T-cell (primary cell): ENCODE measurements at regions not wholly inside any gene's neighbourhood (a gene's known extent, or its start where the extent isn't known, plus 50 kb on each side); places are given as distances from the start of the nearest gene placed in this dataset.

Experiments
- ATAC-seq, 4 experiments: fragments of 200-7000 bp in 3 of 4; fragments of 150-1000 bp in 1 of 4; cut with Tn5 transposase; replicated peaks in 1 of 4; 1 replicate in 3 of 4; 2 replicates in 1 of 4; pipeline ENCODE4 v1.10.0; 2021; ENCODE audit warnings: moderate library complexity in 3 of 4, mild to moderate bottlenecking in 2 of 4, moderate number of reproducible peaks in 1 of 4
- CTCF ChIA-PET, 2 donors: fragments of 300-600 bp; sonication (Branson Sonifier 250); formaldehyde crosslinking; loops; one replicate each; lab custom pipeline; 2022; ENCODE audit warnings: antibody characterized with exemption in 2 of 2; lab: Charles Lee
- POLR2A ChIA-PET, 2 donors: fragments of 300-600 bp; sonication (Branson Sonifier 250); formaldehyde crosslinking; loops; one replicate each; lab custom pipeline; 2022; ENCODE audit warnings: antibody characterized with exemption in 2 of 2; lab: Charles Lee
- DNase-seq, 35 experiments: peaks; one replicate each; pipeline versions ENCODE4 v3.0.0 to v3.0.0-alpha.2; 2013 to 2023
- H3K27ac ChIP-seq: one replicate; pipeline ENCODE4 v1.5.1; 2013; ENCODE audit warnings: low read length
- H3K27me3 ChIP-seq, 2 experiments: replicated peaks in 1 of 2; 1 replicate in 1 of 2; 2 replicates in 1 of 2; pipeline versions ENCODE4 v1.6.1 to v1.7.0; 2013; ENCODE audit warnings: low read length in 1 of 2, mixed read lengths in 1 of 2; ENCODE audit not compliant: control insufficient read depth in 2 of 2, insufficient read depth in 2 of 2; ENCODE audit errors: extremely low read depth in 1 of 2
- H3K36me3 ChIP-seq, 2 donors: 1 replicate in 1 of 2; 2 replicates in 1 of 2; pipeline versions ENCODE4 v1.6.1 to v1.7.0; 2013; ENCODE audit warnings: low read length in 1 of 2; ENCODE audit not compliant: control insufficient read depth in 2 of 2, insufficient read depth in 1 of 2; ENCODE audit errors: extremely low read depth in 1 of 2
- H3K4me1 ChIP-seq, 2 experiments: 1 replicate in 1 of 2; 2 replicates in 1 of 2; pipeline versions ENCODE4 v1.6.1 to v1.7.0; 2013; ENCODE audit warnings: low read length in 2 of 2, mixed read lengths in 1 of 2; ENCODE audit not compliant: insufficient read depth in 2 of 2, control insufficient read depth in 1 of 2; ENCODE audit errors: extremely low read depth in 1 of 2
- H3K4me3 ChIP-seq, 2 donors: 1 replicate in 1 of 2; 2 replicates in 1 of 2; pipeline versions ENCODE4 v1.5.1 to v1.7.0; 2013; ENCODE audit warnings: mild to moderate bottlenecking in 2 of 2, low read length in 1 of 2, moderate library complexity in 1 of 2; ENCODE audit not compliant: control insufficient read depth in 1 of 2; ENCODE audit errors: extremely low read depth in 1 of 2
- H3K9me3 ChIP-seq: 2 replicates; pipeline ENCODE4 v1.7.0; 2013
- H3K27ac Mint-ChIP-seq, 2 donors: one replicate each; pipeline ENCODE4 v1.8.0; 2020 to 2021; ENCODE audit warnings: mild to moderate bottlenecking in 2 of 2, mixed read lengths in 2 of 2
- H3K27me3 Mint-ChIP-seq, 2 donors: one replicate each; pipeline ENCODE4 v1.8.0; 2021 to 2022; ENCODE audit warnings: mixed read lengths in 2 of 2
- H3K36me3 Mint-ChIP-seq: one replicate; pipeline ENCODE4 v1.8.0; 2021; ENCODE audit warnings: mixed read lengths
- H3K4me1 Mint-ChIP-seq, 3 donors: one replicate each; pipeline ENCODE4 v1.8.0; 2020 to 2022; ENCODE audit warnings: mixed read lengths in 3 of 3, mild to moderate bottlenecking in 1 of 3
- H3K4me3 Mint-ChIP-seq, 3 donors: one replicate each; pipeline ENCODE4 v1.8.0; 2020 to 2022; ENCODE audit warnings: mild to moderate bottlenecking in 3 of 3, mixed read lengths in 3 of 3, moderate library complexity in 3 of 3
- H3K9me3 Mint-ChIP-seq, 3 donors: one replicate each; pipeline ENCODE4 v1.8.0; 2020 to 2022; ENCODE audit warnings: mixed read lengths in 3 of 3
- WGBS: methylation state at CpG from one replicate; pipeline ENCODE4 v1.1.5; 2013; ENCODE audit warnings: missing lambda C conversion rate; ENCODE audit not compliant: insufficient coverage; 5-methylcytosine and 5-hydroxymethylcytosine counted together

DNA sequence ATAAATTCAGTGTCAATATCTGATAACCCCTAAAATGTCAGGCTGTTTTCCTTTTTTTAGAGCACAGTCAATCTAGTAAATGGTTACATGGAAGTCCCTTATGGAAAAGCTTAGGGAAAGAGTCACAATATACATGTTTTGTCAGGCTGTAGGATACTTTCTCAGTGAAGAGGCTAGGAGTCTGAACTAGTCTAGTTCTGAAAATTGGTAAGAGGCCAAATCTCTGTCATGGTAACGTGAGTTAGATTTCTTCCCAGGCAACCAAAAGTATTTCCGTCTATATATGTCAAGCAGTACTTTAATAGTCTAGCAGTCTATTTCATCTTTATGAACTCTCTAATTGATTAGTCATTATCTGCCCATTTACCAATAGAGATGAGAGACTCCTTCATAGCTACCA is 215.9 kb upstream of the LRRC3B start:
- no peaks in the 10 kb centered on the region for H3K27me3 Mint-ChIP-seq
- ATAC-seq = no peak
- Histone ChIP-seq H3K27ac (no peak overlapping the region), H3K4me3 (no peak overlapping the region), H3K4me1 (no peaks in the 10 kb centered on the region), H3K9me3 (no peaks in the 10 kb centered on the region), H3K36me3 (no peaks in the 10 kb centered on the region), H3K27me3 (no peaks in the 10 kb centered on the region)
- CTCF ChIA-PET = no interaction called here
- POLR2A ChIA-PET = no interaction called here
- no peak overlapping the region for H3K4me3 Mint-ChIP-seq
- H3K36me3 Mint-ChIP-seq = no peaks in the 10 kb centered on the region
- no peak for DNase-seq
- H3K4me1 Mint-ChIP-seq = no peaks in the 10 kb centered on the region
- H3K9me3 Mint-ChIP-seq = peaks cover 4 to 21% (median 5%) of the 10 kb centered on the region in 3 donors
- H3K27ac Mint-ChIP-seq = no peak overlapping the region
- WGBS = no CpG with 5 or more reads among the region's 2 CpGs

DNA sequence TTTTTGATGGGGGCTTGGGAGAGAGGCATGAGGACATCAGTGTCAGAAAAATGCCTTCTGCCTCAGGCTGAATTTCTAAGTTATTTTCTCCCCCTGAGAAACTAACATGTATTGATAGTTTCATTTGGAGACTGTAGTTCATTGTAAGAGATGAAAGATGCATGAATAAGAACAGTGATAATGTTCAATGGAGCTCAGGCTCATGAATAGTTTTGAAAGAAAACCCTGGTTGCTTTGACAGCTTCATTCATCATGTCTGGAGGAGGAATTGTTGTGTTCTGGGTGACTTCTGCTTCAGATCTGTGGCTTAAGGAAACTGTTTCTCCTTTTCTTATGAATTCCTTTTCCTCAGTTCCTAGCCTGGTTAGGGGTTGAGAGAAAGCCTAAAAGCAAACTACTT is 204.0 kb upstream of the LRRC3B start:
- Histone ChIP-seq H3K9me3 (no peaks in the 10 kb centered on the region), H3K4me3 (no peak overlapping the region), H3K36me3 (no peaks in the 10 kb centered on the region), H3K4me1 (no peaks in the 10 kb centered on the region), H3K27me3 (no peaks in the 10 kb centered on the region), H3K27ac (no peak overlapping the region)
- CTCF ChIA-PET = no interaction called here
- DNase-seq (no peak), ATAC-seq (no peak)
- no peak overlapping the region for H3K4me3 Mint-ChIP-seq
- POLR2A ChIA-PET = no interaction called here
- no peaks in the 10 kb centered on the region for H3K4me1 Mint-ChIP-seq
- H3K27ac Mint-ChIP-seq = no peak overlapping the region
- no peaks in the 10 kb centered on the region for H3K36me3 Mint-ChIP-seq
- no peaks in the 10 kb centered on the region for H3K27me3 Mint-ChIP-seq
- peaks cover 12 to 17% (median 16%) of the 10 kb centered on the region in 3 donors for H3K9me3 Mint-ChIP-seq

DNA sequence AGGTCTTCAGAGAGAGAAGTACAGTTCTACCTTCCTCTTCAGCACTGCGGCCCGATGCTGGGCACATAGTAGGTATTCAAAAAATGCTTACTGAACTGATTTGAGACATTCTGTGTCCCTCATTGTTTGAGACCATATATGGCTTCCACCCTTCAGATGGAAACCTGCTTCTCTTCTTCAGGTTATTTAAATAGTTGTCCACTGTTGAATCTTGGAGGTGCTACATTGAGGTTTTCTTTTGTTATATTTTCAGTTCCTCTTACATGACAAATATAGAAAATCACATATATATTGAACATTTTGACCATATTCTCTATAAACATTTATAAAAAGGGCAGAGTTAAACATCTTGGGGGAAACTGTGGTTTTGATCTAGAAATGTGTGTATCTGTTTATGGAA is 200.2 kb upstream of the LRRC3B start:
- WGBS = no CpG with 5 or more reads among the region's 2 CpGs
- peaks cover 0 to 5% (median 0%) of the 10 kb centered on the region in 3 donors for H3K9me3 Mint-ChIP-seq
- no peaks in the 10 kb centered on the region for H3K4me1 Mint-ChIP-seq

DNA sequence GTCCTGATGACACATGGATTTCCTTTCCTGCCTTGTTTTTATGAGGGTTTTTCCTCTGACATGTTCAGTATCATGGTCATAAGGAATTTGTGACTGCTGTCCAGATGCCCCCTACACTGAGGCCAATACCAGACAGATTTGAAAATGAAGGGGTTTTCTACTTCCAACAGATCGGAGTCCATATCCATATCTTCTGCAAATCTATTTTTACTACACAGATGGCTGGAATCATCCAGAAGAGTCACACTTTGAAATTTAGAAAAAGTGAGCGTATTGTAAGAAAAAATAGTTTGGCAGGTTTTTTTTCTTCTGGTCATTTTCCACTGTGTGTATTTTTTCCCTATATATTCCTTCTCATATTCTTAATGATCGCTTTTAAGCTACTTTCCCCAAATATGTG is 197.5 kb upstream of the LRRC3B start:
- CTCF ChIA-PET = no interaction called here
- Mint-ChIP-seq H3K36me3 (no peaks in the 10 kb centered on the region), H3K9me3 (peaks cover 0 to 5% (median 0%) of the 10 kb centered on the region in 3 donors), H3K27ac (no peak overlapping the region), H3K27me3 (no peaks in the 10 kb centered on the region), H3K4me3 (no peak overlapping the region), H3K4me1 (no peaks in the 10 kb centered on the region)
- POLR2A ChIA-PET = no interaction called here
- Histone ChIP-seq H3K9me3 (no peaks in the 10 kb centered on the region), H3K27ac (no peak overlapping the region), H3K36me3 (no peaks in the 10 kb centered on the region), H3K4me3 (no peak overlapping the region), H3K27me3 (no peaks in the 10 kb centered on the region), H3K4me1 (no peaks in the 10 kb centered on the region)
- WGBS = 100% methylated on average over 1 of the region's 3 CpGs
- DNase-seq = no peak
- no peak for ATAC-seq

More for the DNA sequence above, 200.2 kb upstream of the LRRC3B start:
- Mint-ChIP-seq H3K36me3 (no peaks in the 10 kb centered on the region), H3K4me3 (no peak overlapping the region), H3K27ac (no peak overlapping the region), H3K27me3 (no peaks in the 10 kb centered on the region)
- Histone ChIP-seq H3K27me3 (no peaks in the 10 kb centered on the region), H3K9me3 (no peaks in the 10 kb centered on the region), H3K36me3 (no peaks in the 10 kb centered on the region), H3K27ac (no peak overlapping the region), H3K4me1 (no peaks in the 10 kb centered on the region), H3K4me3 (no peak overlapping the region)
- ATAC-seq (no peak), DNase-seq (no peak)
- ChIA-PET POLR2A (no interaction called here), CTCF (no interaction called here)

DNA sequence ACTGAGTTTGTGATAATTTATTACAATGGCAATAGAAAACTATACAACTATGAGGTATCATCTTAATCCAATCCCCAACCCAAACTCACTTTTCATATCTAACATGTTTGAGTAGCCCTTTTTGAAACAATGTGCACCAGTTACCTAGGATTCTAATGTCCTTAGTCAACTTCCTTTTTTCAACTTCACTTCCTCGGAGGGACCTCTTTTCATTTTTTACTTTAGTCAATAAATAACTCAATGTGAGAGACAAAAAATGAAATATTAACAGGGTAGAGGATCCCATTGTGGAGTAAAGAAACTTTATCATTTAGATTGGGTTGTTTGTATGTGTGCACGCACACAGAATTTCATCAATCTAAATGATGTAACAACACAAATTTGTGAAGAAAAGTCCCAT is 193.6 kb upstream of the LRRC3B start:
- Histone ChIP-seq H3K4me1 (no peaks in the 10 kb centered on the region), H3K27ac (no peak overlapping the region), H3K36me3 (no peaks in the 10 kb centered on the region), H3K4me3 (no peak overlapping the region), H3K9me3 (no peaks in the 10 kb centered on the region), H3K27me3 (no peaks in the 10 kb centered on the region)
- Mint-ChIP-seq H3K36me3 (no peaks in the 10 kb centered on the region), H3K9me3 (peaks cover 0 to 5% (median 2%) of the 10 kb centered on the region in 3 donors), H3K4me1 (no peaks in the 10 kb centered on the region), H3K27ac (no peak overlapping the region), H3K27me3 (no peaks in the 10 kb centered on the region), H3K4me3 (no peak overlapping the region)
- POLR2A ChIA-PET = no interaction called here
- no peak for ATAC-seq
- no CpG with 5 or more reads among the region's 2 CpGs for WGBS
- CTCF ChIA-PET = no interaction called here
- no peak for DNase-seq

DNA sequence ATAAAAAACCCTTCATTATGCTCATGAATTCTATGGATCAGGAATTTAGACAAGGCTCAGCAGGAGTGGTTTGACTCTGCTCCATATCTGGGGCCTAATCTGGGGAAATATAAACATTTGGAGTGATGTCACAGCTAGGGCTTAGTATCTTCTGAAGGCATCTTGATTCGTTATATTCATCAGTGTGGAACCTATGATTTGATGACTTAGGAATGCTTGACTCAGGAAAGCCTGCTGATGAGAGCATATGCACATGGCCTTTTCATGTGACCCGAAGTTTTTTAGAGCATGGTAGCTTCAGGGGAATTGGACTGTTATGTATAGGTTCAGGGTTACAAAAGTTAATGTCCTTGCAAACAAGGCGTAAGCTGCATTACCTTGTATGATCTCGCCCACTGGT is 184.9 kb upstream of the LRRC3B start:
- no peaks in the 10 kb centered on the region for H3K4me1 ChIP-seq
- H3K27me3 ChIP-seq = no peaks in the 10 kb centered on the region
- no peak overlapping the region for H3K4me3 ChIP-seq
- Mint-ChIP-seq H3K4me1 (no peaks in the 10 kb centered on the region), H3K4me3 (no peak overlapping the region), H3K9me3 (peaks cover 4 to 14% (median 5%) of the 10 kb centered on the region in 3 donors), H3K27me3 (no peaks in the 10 kb centered on the region), H3K27ac (no peak overlapping the region), H3K36me3 (no peaks in the 10 kb centered on the region)
- CTCF ChIA-PET = no interaction called here
- H3K27ac ChIP-seq = no peak overlapping the region
- DNase-seq (no peak), ATAC-seq (no peak)
- POLR2A ChIA-PET = no interaction called here
- no peaks in the 10 kb centered on the region for H3K36me3 ChIP-seq
- H3K9me3 ChIP-seq = no peaks in the 10 kb centered on the region
- 78% methylated on average over 2 of the region's 4 CpGs for WGBS

DNA sequence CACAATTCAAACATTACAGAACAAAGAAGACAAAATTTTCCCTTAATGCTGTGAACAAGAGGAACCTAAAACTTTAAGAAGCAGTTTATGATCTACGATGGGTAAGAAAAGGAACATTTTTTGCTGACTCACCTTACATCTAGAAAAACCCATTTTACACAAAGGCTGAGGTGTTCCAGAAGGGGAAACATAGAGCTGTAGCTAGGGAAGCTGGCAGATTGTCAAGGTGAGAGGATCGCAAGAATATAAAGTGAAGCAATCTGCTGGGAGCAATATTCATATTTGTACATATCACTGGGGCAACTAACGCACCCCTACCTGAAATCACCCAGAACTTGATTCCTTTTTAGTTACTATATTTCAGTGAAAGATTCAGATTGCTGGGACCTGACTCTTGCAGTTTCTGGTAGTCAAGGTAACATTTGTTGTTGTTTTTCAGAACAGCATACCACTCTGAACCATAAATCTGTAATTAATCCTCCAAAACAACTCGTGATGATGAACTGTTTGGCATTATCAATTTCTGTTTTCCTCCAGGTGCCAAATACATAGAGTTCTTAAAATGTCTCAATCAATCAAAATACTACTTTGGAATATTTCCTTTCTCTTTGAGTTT is 184.1 kb upstream of the LRRC3B start:
- DNase-seq = no peak
- H3K4me3 Mint-ChIP-seq = no peak overlapping the region
- H3K4me1 ChIP-seq = no peaks in the 10 kb centered on the region
- no peaks in the 10 kb centered on the region for H3K36me3 ChIP-seq
- H3K9me3 Mint-ChIP-seq = peaks cover 4 to 14% (median 5%) of the 10 kb centered on the region in 3 donors
- H3K9me3 ChIP-seq = no peaks in the 10 kb centered on the region
- 20% methylated on average over 1 of the region's 4 CpGs for WGBS
- H3K27me3 Mint-ChIP-seq = no peaks in the 10 kb centered on the region
- ChIA-PET POLR2A (no interaction called here), CTCF (no interaction called here)
- H3K4me3 ChIP-seq = no peak overlapping the region
- H3K27ac ChIP-seq = no peak overlapping the region
- H3K36me3 Mint-ChIP-seq = no peaks in the 10 kb centered on the region
- H3K27me3 ChIP-seq = no peaks in the 10 kb centered on the region
- H3K4me1 Mint-ChIP-seq = no peaks in the 10 kb centered on the region
- no peak for ATAC-seq
- H3K27ac Mint-ChIP-seq = no peak overlapping the region
